Islet precursor cell (in vitro differentiated cells): ENCODE measurements at regions not wholly inside any gene's neighbourhood (a gene's known extent, or its start where the extent isn't known, plus 50 kb on each side); places are given as distances from the start of the nearest gene placed in this dataset.
A peak's percentile ranks its signal among the peaks of the same experiment; 100 is the strongest.

Source experiments
- DNase-seq: peaks from one replicate; pipeline ENCODE4 v3.0.0-alpha.2; 2018

DNA sequence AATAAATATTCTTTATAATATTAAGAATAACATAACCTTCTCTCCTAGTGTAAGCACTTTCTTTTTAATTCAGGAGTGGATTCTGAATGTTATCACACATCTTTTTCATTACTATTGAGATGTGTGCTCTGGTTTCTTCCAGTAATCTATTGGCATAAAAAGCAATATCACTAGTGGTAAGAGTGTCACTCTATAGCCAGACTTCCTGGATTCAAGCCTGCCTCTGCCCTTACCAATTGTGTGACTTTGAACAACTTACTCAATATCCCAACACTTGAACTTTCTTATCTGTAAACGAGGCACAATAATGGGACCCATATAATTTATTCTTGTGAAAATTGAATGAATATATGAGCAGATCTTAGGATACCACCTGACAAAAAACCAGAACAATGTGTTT is 71.0 kb downstream of the SEM1 start:
- DNase-seq: no peak

- no peak for DNase-seq
Observed at GRCh38 chr7:96637522-96637921, 72.1 kb downstream of the SEM1 start.

- no peak for DNase-seq
Observed at GRCh38 chr7:96636979-96637378, 72.7 kb downstream of the SEM1 start.

DNA sequence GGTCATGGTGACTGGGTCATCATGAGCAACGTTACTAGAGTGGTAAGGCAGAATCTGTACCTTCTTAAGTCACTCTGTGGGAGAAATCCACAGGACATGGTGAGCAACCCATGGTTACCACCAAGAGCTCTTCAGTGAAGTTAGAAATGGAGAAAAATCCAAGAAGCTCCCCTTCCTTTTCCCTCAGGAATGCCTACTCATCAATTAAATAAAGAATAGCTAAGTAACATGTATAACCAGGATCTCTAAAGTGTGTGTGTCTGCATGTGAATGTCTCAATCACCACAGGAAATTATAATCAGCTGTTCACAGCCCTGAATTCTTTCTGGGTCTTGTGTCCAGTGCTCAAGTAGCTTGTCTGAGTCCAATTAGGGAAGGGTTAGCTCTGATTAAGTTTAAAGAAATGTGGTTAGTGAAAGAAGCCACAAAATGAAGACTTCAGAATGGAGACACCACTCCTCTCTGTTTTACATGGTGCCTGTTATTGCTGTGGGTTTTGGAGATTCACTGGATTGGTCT is 73.2 kb downstream of the SEM1 start:
- no peak for DNase-seq

GRCh38 chr7:96629884-96630283 is 79.8 kb downstream of the SEM1 start:
- no peak for DNase-seq

- DNase-seq: no peak
Observed at GRCh38 chr7:96624954-96625353, 84.7 kb downstream of the SEM1 start.

DNA sequence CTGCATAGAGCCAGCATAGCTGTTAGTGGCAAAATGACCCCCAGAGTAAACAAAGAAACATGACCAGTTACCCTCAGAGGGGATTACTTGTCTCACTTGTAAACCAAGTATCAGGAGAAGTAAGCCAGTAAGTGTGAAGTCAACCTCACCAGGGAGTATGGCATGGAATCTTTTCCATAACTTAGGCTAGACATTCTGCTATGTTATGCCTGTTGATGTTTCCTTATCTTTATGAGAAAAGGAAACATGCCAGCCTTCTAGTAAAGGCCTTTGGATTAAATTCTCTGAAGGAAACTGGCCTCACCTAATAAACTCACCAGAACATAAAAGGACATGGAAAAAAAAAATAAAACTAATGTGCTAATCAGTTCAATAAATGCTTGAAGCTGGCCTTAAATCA is 87.7 kb downstream of the SEM1 start:
- DNase-seq: no peak

DNA sequence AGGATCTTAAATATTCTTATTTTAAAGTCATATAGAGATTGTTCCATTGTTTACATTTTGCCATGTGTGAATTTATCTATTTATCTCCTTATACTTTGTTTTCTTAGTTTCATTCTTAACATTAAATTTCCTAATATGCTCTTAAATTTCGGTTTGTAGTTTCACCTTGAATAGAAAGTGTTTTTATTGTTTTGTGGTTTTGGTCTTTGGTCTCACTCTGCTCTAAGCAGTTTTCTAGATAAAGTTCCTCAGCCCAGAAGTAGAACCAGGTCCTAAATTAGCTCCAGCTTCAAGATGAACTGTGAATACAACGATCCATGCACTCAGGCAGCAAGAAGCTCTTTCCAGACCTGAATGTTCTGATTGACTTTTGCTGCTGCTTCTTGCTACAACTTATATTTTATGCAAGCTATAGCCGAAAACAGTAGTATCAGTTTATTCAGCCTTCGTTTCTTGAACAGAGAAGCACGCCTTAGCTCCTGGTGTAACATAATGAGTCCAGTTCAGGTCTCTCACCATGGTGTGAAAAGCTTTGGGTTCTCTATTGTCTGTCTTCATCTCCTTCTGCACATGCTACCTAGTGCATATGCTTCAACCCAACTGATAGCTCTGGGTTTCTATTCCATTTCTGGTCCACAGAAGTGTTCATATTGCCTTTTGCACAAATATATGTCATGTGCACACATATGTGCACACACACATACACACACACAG is 95.3 kb downstream of the SEM1 start:
- DNase-seq: no peak

DNA sequence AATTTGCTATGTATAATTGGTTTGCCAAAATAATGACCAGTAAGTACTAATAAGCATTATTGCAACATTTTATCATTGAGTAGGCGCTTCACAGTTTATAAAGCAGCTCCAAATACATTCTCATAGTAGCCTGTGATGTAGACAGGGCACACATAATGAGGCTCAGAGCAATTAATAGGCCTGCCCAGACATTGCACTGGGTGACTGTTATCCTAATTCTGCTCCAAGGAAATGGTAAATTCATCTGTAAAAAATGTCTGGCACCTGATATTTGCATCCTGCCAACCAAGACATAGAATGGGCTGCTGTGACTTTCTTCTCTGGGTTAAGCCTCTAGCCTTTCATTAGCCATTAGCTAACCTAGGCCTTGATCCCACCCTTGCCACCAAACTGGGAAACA is 97.6 kb downstream of the SEM1 start:
- DNase-seq: no peak

GRCh38 chr7:96605045-96605716 is 104.5 kb downstream of the SEM1 start:
- no peak for DNase-seq

DNA sequence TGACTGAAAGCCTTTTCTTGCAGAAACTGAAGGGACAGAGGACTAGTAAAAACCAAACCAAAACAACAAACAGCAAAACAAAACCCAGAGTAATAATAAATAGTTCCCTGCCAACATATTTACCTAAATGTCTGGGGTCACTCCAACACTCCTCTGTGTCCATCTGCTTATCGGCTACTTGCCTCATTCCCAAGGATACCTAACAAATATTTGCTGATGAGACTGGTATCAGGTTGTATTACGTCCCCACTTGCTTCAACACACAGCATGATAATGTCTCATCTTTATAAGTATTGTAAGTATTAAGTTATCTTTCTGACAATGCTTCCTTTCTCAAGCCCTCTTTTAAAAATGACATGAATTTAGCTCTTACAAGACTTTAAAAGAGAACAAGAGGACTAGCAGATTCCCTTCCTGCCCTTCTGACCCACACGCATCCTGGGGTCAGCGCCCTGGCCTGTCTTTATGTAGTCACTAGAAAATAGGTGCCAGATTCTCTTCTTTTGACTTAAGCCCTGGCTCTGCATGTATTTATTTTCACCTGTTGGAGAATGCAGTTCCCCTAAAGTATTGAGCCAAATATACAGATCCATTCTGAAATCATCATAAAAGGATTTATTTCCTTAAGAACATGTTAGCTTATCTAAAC is 110.2 kb downstream of the SEM1 start:
- no peak for DNase-seq

- no peak for DNase-seq
Observed at GRCh38 chr7:96598421-96598820, 111.2 kb downstream of the SEM1 start.

- DNase-seq: peak; percentile 93
Observed at GRCh38 chr7:96596120-96596826, 113.4 kb downstream of the SEM1 start.

DNA sequence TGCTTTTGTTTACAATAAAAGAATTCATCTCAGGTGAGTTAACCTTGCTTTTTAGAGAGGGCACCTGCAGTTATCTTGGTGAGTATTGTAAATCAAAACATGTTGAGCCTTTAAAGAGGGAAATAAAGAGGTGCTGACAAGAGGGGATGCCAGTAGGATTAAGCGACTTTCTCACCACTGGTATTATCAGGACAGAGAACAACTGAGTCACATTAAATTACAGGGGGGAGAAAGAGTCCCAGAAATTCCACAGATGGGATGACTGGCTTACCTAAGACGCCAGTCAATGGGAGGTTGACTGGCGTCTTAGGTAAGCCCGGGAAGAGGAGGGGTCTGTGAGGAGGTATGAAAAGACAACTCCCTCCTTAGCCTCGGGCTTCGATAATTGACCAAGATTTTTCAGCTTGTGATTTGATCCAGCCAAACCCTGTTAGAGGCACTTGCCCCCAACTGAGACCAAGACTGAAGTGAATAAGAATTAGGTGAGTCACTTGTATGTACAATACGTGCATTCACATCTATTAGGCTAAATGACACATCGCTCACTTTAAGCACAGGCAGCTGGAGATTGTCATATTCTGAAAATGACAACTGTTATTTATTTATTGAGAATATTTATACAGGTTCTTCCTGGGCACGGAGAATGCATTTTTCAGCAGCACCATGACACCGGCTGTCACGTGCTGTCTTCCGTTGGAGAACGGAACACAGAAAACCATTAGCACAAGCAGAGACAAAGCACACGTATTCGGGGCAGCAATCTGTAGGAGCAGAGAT is 117.6 kb downstream of the SEM1 start:
- peak; percentile 76 for DNase-seq

DNA sequence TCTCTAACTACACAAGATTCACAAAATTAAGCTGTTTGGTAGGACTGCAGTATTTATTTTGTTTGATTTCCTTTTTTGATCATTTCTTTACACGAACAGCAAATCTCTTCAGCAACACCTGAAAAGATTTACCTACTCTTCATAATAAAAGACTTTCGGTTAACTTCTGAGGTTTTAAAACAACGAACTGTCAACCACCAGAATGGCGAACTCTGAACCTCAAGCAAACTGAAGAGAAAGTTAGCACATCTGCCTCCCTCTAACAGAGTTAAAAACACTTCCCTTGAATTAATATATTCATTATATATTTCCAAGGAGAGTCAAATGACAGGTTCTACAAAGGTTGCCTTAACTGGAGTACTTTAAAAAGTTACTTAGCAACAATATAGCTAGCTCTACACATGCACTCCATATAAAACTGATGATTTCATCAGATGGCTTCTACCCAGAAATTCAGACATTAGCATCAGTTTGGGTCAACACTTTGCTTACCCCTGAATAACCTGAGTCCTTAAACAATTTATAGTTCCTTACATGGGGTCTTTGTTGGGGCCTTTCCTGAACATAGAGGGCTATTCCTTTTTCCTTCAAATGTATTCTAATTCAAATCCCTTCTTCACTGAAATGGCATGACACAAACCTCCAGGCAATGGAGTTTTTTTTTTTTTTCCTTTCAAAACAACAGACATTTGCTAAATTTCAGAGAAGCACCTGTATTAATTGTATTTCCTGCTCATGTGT is 118.3 kb downstream of the SEM1 start:
- DNase-seq: no peak

- peak; percentile 81 for DNase-seq
Observed at GRCh38 chr7:96589038-96589437, 120.6 kb downstream of the SEM1 start.

DNA sequence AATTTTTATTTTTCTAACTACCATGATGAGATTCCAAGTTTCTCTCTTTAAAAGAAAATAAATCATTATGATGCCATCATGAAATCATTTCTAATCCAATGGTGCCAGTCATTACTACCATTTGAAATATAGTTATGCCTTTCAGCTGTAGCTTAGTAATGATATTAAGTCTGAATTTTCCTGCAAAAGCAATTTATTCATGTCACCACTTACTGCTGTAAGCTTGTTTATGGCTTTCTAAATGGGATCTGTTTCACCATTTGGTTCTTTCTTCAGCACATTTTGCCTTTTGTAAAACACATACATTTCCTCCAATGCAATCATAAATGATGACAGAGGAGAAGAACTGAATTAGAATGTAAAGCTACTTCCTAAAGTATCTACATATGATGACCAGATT is 130.5 kb downstream of the SEM1 start:
- DNase-seq: no peak

DNA sequence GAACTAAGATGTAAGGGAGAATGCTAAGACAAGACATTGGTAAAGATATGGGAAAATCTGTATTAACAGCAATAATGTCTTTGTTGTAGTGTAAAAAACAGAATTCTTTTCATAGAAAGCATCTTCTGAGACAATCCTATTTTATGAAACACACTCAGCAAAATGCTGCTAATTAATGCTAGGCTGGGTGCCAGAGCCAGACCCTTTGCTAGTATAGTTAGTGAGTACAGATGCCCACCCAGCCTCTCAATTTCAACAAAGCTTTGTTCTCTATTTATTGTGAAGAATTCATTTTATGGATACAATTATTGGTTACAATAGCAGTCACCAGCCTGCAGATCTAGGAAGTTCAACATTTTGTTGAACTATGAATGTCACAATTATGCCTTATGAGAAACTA is 131.0 kb downstream of the SEM1 start:
- no peak for DNase-seq

GRCh38 chr7:96563409-96563808 is 146.2 kb downstream of the SEM1 start:
- no peak for DNase-seq

GRCh38 chr7:96562966-96563365 is 146.7 kb downstream of the SEM1 start:
- no peak for DNase-seq

DNA sequence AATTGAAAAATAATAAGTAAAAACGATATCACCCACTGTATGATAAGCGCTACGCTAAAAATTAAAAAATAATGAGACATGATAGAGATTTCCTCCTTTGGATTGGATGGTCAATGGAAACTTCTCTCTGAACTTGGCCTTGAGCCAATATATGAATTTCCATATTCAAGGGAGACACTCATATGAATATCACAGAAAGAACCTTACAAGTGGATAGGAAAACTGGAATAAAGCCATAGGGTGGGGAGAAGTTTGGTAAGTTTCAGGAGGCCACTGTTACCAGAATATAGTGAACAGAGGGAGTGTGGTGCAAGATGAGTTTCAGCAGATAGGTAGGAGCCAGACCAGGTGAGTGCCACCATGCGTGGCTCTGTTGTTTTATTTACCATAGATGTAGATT is 147.2 kb downstream of the SEM1 start:
- no peak for DNase-seq

GRCh38 chr7:96561892-96562291 is 147.8 kb downstream of the SEM1 start:
- no peak for DNase-seq
